ENCODE measurements at regions not wholly inside any gene's neighbourhood (a gene's known extent, or its start where the extent isn't known, plus 50 kb on each side); places are given as distances from the start of the nearest gene placed in this dataset.

DNA sequence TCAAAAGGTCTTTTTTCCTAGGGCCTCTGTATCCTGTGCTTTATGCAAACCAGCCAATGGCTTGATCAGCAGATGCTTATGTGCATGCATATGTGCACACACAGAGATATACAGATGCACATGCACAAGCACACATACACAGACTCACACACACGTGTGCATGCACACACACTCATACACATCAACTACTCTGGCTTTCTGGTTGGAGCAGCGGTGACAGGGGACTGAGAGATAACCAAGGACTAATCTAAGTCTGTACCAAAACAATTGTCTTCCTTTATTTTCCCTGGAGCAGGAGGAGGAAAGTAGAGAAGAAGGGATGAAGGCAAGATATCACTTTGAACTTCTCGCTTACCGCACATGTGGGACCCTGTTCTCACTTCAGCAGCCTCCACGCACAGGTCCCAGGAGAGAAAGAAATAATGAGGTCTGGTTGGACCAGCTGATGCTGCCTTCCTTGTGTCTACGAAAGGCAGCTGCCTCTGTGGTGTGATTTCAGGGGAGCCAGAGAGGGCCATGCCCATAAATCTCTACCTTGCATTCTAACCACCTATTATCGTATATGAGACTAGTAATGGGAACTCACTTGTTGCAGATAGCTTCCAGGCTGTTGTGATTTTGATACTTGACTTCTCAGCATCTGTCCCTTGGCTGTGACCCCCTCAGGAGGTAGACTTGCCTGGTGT, 338.0 kb downstream of the EN1 start:
- no peak for DNase-seq (ENCODE audit: low spot score)

- DNase-seq (ENCODE audit: low spot score) = no peak
Measured at GRCh38 chr2:118508282-118508681, 339.2 kb downstream of the EN1 start.

- no peak for DNase-seq (ENCODE audit: low spot score)
Measured at GRCh38 chr2:118505436-118505835, 342.0 kb downstream of the EN1 start.

GRCh38 chr2:118502106-118502505, 345.3 kb downstream of the EN1 start:
- no peak for DNase-seq (ENCODE audit: low spot score)

DNA sequence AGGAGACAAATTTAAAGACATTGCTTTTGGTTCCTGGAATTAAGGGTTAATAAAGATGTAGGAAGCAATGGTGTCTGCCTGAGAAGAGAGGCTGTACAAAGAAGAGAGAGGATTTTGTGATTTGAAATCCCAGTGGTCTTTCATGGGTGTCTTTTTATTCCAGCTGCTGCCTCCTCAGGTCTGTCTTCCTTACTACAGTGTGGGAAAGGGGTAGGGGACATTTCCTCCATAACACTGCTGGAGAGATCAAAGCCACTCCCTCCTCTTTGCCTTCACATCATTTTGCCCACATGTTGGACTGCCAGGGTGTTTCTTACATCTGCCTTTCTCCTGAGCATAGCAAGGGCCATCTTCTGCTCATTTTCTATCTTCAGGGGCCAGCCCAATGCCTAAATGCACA, 348.5 kb downstream of the EN1 start:
- DNase-seq (ENCODE audit: low spot score) = no peak

DNA sequence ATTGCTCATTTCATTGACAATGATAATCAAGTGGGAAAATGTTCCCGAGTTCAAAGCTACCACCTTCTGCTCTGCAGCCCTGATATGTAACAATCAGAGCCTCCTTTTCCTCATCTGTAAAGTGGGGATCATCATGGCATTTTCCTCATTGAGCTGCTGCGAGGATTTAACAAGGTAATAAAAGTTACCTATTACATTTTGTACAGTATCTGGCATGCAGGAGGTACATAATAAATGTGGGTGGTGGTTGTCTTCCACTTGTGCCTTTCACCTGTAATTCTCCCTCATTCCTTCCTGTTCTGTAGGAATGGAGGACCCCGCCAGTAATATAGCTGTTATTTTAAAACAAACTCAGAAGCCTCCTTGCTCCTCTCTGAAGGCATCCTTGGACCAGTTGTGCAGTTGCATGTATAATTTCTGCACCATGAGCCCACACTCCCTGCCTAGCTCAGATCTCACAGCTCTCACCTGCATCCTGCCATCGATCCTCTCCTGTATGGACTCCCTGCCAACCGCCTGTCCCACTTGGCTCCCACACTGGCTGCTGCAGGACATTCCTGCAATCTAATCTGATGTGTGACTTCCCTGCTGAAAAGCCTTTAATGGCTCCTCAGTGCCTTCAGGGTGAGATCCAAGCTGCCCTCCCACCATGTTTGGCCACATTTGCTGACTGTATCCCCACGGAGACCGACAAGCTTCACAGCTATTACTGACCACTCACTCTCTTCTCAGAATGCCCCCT, 350.4 kb downstream of the EN1 start:
- DNase-seq (ENCODE audit: low spot score) = no peak

DNA sequence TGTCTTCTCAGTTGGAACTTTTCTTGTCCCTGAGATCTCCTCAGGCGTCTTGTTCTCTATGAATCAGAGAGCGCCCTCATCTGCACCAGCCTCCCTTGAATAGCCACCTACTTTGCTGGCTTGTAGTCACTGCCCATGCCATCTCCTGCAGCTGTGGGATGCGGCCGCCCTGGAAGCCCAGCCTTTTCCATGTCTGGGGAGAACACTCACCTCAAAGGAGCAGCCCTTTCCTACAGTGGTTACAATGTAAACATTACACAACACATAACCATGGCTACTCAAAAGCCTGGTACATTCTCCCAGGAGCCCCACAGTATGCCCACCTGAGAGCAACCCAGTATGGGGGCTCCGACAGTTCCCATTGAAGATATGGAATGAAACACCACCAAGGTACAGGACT, 351.0 kb downstream of the EN1 start:
- DNase-seq (ENCODE audit: low spot score) = no peak

DNA sequence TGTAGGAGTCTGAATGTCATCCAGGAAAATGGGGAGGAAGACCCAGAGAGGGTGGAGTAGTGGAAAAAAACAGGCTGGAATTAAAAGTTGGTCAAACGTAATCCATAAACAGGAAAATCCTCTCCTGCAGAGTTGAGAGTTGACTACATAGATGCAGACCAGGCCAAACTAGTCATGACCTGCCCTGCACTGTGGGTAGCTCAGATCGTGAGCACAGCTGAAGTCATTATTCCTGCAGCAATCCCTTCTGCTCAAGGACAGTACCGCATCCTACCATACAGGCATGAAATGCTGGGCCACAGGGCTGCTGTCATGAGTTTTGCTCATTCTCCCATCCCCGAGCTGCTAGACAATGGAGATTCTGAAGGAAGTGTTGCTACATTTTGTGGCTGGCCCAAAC, 352.2 kb downstream of the EN1 start:
- no peak for DNase-seq (ENCODE audit: low spot score)

- DNase-seq (ENCODE audit: low spot score) = no peak
Measured at GRCh38 chr2:118493213-118493612, 354.2 kb downstream of the EN1 start.

DNA sequence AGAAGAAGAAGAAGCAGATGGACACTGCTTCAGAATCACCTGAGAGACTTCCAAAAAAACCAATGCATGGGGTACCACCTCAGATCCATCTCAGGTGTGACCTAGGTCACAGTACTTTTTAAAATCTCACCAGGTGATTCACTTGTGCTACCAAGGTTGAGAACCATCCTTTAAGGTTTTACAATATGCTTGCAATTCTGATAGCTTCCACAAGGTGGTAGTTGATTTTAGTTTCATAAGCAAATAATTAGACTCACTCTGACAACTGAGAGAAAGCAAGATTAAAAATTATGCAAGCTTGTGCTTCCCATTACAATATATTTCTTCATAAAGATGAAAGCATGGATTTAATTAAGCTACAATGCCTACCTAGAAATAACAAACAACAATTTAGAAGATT, 355.1 kb downstream of the EN1 start:
- no peak for DNase-seq (ENCODE audit: low spot score)

GRCh38 chr2:118490330-118490729, 357.1 kb downstream of the EN1 start:
- DNase-seq (ENCODE audit: low spot score) = no peak

DNA sequence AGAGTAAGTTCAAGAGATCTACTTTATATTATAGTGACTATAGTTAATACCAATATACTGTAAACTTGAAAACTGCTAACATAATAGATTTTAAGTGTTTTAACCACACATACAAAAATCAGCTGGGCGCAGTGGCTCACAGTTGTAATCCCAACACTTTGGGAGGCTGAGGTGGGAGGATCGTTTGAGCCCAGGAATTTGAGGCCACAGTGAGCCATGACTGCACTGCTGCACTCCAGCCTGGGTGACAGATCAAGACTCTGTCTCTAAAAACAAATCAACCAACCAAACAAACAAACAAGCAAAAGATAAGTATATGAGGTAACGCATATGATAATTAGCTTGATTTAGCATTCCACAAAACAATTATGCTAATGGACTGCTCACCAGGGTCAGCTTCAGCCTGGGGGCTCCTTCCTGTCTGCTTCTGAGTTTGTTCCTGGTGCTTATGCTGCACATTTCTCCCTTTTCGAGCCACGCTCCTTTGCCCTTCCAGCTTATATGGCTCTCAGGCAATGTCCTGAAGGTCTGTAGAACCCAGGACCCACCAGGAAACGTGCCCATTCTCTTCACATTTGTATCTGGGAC, 357.6 kb downstream of the EN1 start:
- no peak for DNase-seq (ENCODE audit: low spot score)

GRCh38 chr2:118481299-118481698, 366.1 kb downstream of the EN1 start:
- DNase-seq (ENCODE audit: low spot score) = no peak

- DNase-seq (ENCODE audit: low spot score) = no peak
Measured at GRCh38 chr2:118479020-118479419, 368.4 kb downstream of the EN1 start.

DNA sequence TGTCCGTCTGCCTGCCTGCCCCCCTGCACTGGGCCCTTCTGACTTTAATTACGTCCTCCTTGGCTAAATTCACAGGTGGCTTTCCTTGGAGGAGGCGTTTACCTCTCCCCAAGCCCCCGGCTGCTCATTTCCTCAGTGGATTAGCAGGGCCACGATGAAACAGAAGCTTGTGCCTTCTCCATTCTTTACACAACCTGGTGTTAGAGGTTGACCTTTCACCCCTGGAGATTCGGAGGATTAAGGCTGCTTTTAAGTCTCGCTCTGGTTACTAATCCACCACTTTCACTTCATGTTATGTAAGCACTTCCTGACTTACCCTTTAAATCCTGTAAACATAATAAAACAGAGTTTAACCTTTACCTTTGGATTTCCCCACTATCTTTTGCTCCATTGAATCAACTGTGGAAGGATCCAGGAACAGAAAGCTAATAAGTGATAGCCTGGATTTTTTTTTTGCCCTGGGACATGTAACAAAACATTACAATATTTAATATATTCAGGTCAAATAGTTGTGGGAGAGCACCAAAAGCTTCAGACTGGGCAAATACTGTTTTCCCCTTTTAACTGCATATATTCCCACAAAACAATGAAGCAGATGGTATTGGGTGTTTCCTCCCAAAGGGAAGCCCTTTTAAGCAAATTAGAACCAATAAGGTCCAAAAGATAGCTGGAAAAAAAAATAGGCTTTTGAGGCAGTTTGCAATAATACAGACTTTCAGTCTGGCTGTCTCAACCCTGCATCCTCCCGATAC, 370.2 kb downstream of the EN1 start:
- DNase-seq (ENCODE audit: low spot score) = peak; percentile 4

- DNase-seq (ENCODE audit: low spot score) = no peak
Measured at GRCh38 chr2:118475622-118476205, 371.7 kb downstream of the EN1 start.

- no peak for DNase-seq (ENCODE audit: low spot score)
Measured at GRCh38 chr2:118474541-118474920, 372.9 kb downstream of the EN1 start.

DNA sequence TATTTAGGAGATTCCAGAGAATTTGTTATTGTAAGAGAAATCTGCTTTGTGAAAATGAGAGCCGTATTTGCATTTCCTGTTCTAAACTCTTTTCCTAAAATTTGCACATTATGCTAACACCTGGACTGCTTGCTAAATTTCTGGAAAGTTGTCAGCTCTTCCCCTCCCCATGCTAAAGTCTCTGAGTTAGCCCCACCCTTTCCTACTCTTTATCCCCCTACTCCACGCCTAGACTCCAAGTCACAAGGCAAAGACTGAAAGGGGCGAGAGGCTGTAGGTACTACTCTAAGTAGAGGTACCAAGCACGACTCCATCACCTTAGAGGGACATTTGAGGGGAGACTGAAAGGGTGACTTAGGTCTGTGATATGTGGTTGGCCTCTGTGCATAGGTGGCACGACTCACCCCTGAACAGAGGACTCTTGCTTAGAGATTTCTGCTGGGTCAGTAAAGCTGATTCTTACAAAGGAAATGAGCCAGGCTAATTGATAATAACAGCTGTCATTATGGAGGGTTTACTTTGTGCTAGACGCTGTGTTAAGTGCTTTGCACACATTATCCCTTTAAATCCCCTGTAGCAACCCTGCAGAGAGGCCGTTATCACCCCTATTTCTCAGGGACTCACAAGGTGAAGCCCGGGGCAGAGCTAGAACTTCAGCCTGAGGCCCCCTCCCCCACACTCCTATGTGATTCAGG, 373.5 kb downstream of the EN1 start:
- DNase-seq (ENCODE audit: low spot score) = no peak

DNA sequence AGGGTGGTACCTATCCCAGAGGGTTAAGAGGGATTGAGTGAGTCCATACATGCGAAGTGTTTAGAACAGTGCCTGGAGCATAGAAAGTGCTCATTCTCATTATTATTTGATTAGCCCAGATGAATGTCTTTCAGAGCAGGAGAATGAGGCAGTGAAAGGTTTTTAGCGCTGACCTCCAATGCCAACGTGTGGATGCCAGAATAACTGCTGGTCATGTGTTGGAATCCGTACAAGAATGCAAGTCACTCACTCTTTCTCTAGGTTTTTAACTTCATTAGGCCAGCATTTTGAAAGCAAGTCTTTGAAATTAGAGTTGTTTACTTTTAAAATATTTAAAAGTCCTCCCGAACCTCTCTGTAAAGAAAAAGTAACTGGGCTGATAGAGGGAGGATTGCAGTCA, 374.2 kb downstream of the EN1 start:
- no peak for DNase-seq (ENCODE audit: low spot score)

GRCh38 chr2:118470297-118470696, 377.2 kb downstream of the EN1 start:
- no peak for DNase-seq (ENCODE audit: low spot score)

GRCh38 chr2:118469103-118469502, 378.3 kb downstream of the EN1 start:
- DNase-seq (ENCODE audit: low spot score) = no peak

Data from LoVo (cell line).